ENCODE measurements at regions not wholly inside any gene's neighbourhood (a gene's known extent, or its start where the extent isn't known, plus 50 kb on each side); places are given as distances from the start of the nearest gene placed in this dataset.

GRCh38 chr12:127664901-127665300, 602.1 kb upstream of the TMEM132C start:
- Histone ChIP-seq H3K9me3 (no peaks in the 10 kb centered on the region), H3K36me3 (no peaks in the 10 kb centered on the region), H3K4me1 (no peaks in the 10 kb centered on the region), H3K27me3 (peaks cover 3% of the 10 kb centered on the region), H3K4me3 (no peak overlapping the region), H3K27ac (no peak overlapping the region)
- DNase-seq (no peak), ATAC-seq (no peak)
- TF ChIP-seq, protein P1, sequence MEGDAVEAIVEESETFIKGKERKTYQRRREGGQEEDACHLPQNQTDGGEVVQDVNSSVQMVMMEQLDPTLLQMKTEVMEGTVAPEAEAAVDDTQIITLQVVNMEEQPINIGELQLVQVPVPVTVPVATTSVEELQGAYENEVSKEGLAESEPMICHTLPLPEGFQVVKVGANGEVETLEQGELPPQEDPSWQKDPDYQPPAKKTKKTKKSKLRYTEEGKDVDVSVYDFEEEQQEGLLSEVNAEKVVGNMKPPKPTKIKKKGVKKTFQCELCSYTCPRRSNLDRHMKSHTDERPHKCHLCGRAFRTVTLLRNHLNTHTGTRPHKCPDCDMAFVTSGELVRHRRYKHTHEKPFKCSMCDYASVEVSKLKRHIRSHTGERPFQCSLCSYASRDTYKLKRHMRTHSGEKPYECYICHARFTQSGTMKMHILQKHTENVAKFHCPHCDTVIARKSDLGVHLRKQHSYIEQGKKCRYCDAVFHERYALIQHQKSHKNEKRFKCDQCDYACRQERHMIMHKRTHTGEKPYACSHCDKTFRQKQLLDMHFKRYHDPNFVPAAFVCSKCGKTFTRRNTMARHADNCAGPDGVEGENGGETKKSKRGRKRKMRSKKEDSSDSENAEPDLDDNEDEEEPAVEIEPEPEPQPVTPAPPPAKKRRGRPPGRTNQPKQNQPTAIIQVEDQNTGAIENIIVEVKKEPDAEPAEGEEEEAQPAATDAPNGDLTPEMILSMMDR (IDR thresholded peaks at IDR 0.05) = no peak
- intact Hi-C loops (cut with DNase I) = no loop called here

DNA sequence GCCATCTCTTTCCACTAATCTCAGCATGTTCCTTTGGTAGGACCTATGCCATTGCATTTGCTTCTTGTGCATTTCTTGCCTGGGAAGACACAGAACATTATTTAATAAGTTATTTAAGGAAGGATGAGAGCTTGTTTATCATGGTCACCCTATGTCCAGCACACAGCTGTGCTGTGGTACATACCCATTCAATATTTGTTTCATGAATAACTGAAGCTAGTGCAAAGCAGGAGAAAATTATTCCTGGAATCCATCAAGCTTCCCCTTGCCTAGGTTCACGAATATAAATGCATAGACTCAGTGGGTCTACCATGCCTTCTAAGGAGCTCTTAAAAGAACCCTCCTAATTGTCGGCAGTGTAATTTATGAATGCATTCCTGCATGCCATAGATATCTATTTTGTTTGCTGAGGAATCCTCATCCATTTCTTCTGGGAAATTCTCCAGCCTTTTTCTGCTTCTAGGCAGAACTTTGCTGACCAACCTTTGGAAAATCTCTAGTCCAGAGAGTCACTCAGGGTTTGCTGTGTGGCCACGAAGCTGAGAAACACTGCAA, 599.8 kb upstream of the TMEM132C start:
- Histone ChIP-seq H3K4me3 (no peak overlapping the region), H3K9me3 (no peaks in the 10 kb centered on the region), H3K4me1 (no peaks in the 10 kb centered on the region), H3K36me3 (no peaks in the 10 kb centered on the region), H3K27me3 (peaks cover 3% of the 10 kb centered on the region), H3K27ac (no peak overlapping the region)
- ATAC-seq (no peak), DNase-seq (no peak)
- TF ChIP-seq, protein P1 (IDR thresholded peaks at IDR 0.05) = no peak
- intact Hi-C loops (cut with DNase I) = no loop called here

- Histone ChIP-seq H3K27me3 (no peaks in the 10 kb centered on the region), H3K27ac (no peak overlapping the region), H3K4me1 (no peaks in the 10 kb centered on the region), H3K4me3 (no peak overlapping the region), H3K36me3 (no peaks in the 10 kb centered on the region), H3K9me3 (no peaks in the 10 kb centered on the region)
- ATAC-seq = no peak
- intact Hi-C loops (cut with DNase I) = no loop called here
- no peak for DNase-seq
- TF ChIP-seq, protein P1 (IDR thresholded peaks at IDR 0.05) = no peak
These were observed 596.7 kb upstream of the TMEM132C start for GRCh38 chr12:127670294-127670693.

DNA sequence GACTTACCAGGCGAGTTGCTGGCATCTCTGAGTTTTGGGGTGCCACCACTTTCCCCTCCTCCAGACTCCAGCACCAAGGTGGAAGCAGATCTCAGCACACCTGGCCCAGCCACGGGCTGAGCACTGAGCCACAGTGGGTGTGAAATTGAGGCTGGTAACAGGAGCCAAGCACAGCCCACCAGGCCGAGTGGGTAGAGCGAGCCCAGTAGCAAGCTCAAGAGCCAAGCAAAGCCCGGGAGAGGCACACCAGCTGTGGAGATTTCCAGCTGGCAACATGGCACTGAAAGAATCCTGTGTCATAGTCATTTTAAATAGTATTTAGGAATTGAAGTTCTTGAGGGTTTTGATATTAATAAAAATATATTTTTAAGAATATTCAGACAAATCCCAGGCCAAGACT, 596.2 kb upstream of the TMEM132C start:
- no peak overlapping the region for H3K27ac ChIP-seq
- H3K4me3 ChIP-seq = no peak overlapping the region
- no peaks in the 10 kb centered on the region for H3K27me3 ChIP-seq
- TF ChIP-seq, protein P1 (IDR thresholded peaks at IDR 0.05) = no peak
- ATAC-seq (no peak), DNase-seq (no peak)
- intact Hi-C loops (cut with DNase I) = no loop called here
- no peaks in the 10 kb centered on the region for H3K9me3 ChIP-seq
- H3K4me1 ChIP-seq = no peaks in the 10 kb centered on the region
- no peaks in the 10 kb centered on the region for H3K36me3 ChIP-seq

DNA sequence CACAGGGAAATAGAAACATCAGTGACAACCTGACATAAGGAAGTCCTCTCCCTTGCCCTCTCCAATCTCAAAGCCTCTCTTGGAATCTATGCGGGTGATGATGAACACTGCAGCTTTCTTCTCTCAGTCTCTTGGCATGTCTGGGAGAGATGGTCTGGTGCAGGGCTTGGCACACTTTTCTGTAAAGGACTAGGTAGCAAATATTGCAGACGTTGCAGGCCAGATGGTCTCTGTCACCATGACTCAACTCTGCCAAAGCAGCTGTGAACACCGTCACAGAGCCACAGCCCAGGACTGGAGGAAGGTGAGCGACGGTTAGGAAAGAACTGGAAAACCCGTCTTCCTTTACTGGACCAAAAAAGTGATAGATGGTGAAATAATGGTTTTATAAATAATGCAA, 591.0 kb upstream of the TMEM132C start:
- TF ChIP-seq, protein P1 (IDR thresholded peaks at IDR 0.05) = no peak
- DNase-seq = no peak
- no peaks in the 10 kb centered on the region for H3K27me3 ChIP-seq
- no peaks in the 10 kb centered on the region for H3K4me1 ChIP-seq
- H3K4me3 ChIP-seq = no peak overlapping the region
- H3K9me3 ChIP-seq = no peaks in the 10 kb centered on the region
- intact Hi-C loops (cut with DNase I) = no loop called here
- no peak for ATAC-seq
- H3K36me3 ChIP-seq = no peaks in the 10 kb centered on the region
- no peak overlapping the region for H3K27ac ChIP-seq

DNA sequence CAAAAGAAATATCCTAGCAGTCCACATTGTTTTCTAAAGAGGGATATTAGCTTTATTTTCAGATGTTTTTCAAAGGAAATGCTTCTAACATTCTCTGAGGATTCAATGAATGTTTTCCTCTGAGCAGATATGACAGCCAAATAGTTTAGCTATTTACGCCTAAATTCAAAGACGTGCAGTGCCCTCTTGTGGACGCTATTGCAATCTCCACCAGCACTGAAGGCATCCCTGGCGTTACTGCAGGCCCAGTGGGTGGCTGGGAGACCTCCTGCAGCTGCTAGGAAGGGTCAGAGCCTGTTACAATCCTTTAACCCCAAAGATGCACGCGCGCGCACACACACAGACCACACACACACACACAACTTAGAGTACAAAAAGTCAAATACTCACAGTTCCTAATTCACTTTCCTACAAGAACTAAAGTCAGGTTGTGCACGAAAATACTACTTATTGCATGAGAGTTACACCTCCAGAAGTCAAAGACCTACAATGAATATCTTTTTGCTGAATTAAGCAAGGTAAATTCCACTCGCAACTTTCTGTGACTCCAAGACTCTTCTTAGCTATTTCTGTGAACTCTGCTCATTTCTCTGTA, 589.3 kb upstream of the TMEM132C start:
- intact Hi-C loops (cut with DNase I) = no loop called here
- Histone ChIP-seq H3K27me3 (no peaks in the 10 kb centered on the region), H3K9me3 (no peaks in the 10 kb centered on the region), H3K4me3 (no peak overlapping the region), H3K4me1 (no peaks in the 10 kb centered on the region), H3K27ac (no peak overlapping the region), H3K36me3 (no peaks in the 10 kb centered on the region)
- DNase-seq (no peak), ATAC-seq (peak; percentile 84)
- TF ChIP-seq, protein P1 (IDR thresholded peaks at IDR 0.05) = peak; percentile 73

All from upper lobe of right lung (tissue), 1 donor.